Omental fat pad (tissue), 3 donors: ENCODE measurements at regions not wholly inside any gene's neighbourhood (a gene's known extent, or its start where the extent isn't known, plus 50 kb on each side); places are given as distances from the start of the nearest gene placed in this dataset.

Experiments
- ATAC-seq: fragments of 150-250 bp; one replicate; pipeline ENCODE4 v1.9.1; 2016; ENCODE audit warnings: mild to moderate bottlenecking, moderate library complexity; ENCODE audit not compliant: low FRiP score
- DNase-seq: peaks from one replicate; pipeline ENCODE4 v3.0.0-alpha.2; 2019; ENCODE audit warnings: low spot score
- CTCF ChIP-seq, 3 donors: fragments of 450-650 bp; IDR thresholded peaks; one replicate each; pipeline ENCODE4 v1.5.1; 2016 to 2017; ENCODE audit warnings: antibody characterized with exemption in 3 of 3, mild to moderate bottlenecking in 3 of 3, moderate library complexity in 2 of 3

- no peak for DNase-seq
- TF ChIP-seq CTCF (IDR thresholded peaks at IDR 0.05): no peak
- no peak for ATAC-seq
These were observed 289.4 kb upstream of the MIR17HG start for GRCh38 chr13:91058066-91058465.

GRCh38 chr13:91058919-91059318, 288.6 kb upstream of the MIR17HG start:
- no peak for DNase-seq
- no peak for TF ChIP-seq CTCF (IDR thresholded peaks at IDR 0.05)
- ATAC-seq: no peak

GRCh38 chr13:91066745-91067144, 280.7 kb upstream of the MIR17HG start:
- TF ChIP-seq CTCF (IDR thresholded peaks at IDR 0.05): no peak
- no peak for DNase-seq
- ATAC-seq: no peak

- no peak for TF ChIP-seq CTCF (IDR thresholded peaks at IDR 0.05)
- ATAC-seq (no peak), DNase-seq (no peak)
These were observed 275.0 kb upstream of the MIR17HG start for GRCh38 chr13:91072486-91072885.

- DNase-seq (no peak), ATAC-seq (no peak)
- TF ChIP-seq CTCF (IDR thresholded peaks at IDR 0.05): no peak
These were observed 273.4 kb upstream of the MIR17HG start for GRCh38 chr13:91074091-91074490.

GRCh38 chr13:91076830-91077229, 270.7 kb upstream of the MIR17HG start:
- TF ChIP-seq CTCF (IDR thresholded peaks at IDR 0.05): no peak
- ATAC-seq (no peak), DNase-seq (no peak)

- ATAC-seq: no peak
- no peak for DNase-seq
- TF ChIP-seq CTCF (IDR thresholded peaks at IDR 0.05): no peak
These were observed 269.3 kb upstream of the MIR17HG start for GRCh38 chr13:91078093-91078679.
